Mammary epithelial cell (primary cell): ENCODE measurements at regions not wholly inside any gene's neighbourhood (a gene's known extent, or its start where the extent isn't known, plus 50 kb on each side); places are given as distances from the start of the nearest gene placed in this dataset.

Source experiments
- CTCF ChIP-seq, 2 donors: IDR thresholded peaks in 1 of 2; conservative IDR thresholded peaks in 1 of 2; 2 replicates each; pipeline ENCODE4 v1.5.1; 2011 to 2012; ENCODE audit warnings: inconsistent platforms in 2 of 2, low read length in 2 of 2, mild to moderate bottlenecking in 2 of 2, control low read depth in 1 of 2, low read depth in 1 of 2; ENCODE audit not compliant: insufficient read depth in 1 of 2; ENCODE audit errors: extremely low read depth in 1 of 2
- EZH2 ChIP-seq: IDR thresholded peaks from 2 replicates; pipeline ENCODE4 v1.6.1; 2012; ENCODE audit warnings: low read length, inconsistent platforms, borderline replicate concordance

GRCh38 chr5:40106847-40107246 is 572.9 kb upstream of the PTGER4 start:
- no peak for TF ChIP-seq CTCF (conservative IDR thresholded peaks at IDR 0.05 in 1 of 2, IDR thresholded peaks at IDR 0.05 in 1 of 2; ENCODE audit: extremely low read depth in 1 of 2, insufficient read depth in 1 of 2, low read depth in 1 of 2, low read length in 2 of 2)
- no peak for TF ChIP-seq EZH2
